Gastroesophageal sphincter (tissue), 3 donors: ENCODE measurements at regions not wholly inside any gene's neighbourhood (a gene's known extent, or its start where the extent isn't known, plus 50 kb on each side); places are given as distances from the start of the nearest gene placed in this dataset.

Experiments
- EP300 ChIP-seq: sonication (generic); formaldehyde crosslinking; IDR thresholded peaks from one replicate; pipeline ENCODE4 v1.6.1; 2017; ENCODE audit warnings: antibody characterized with exemption, mild to moderate bottlenecking
- TF ChIP-seq, protein P1 (sequence below), 4 experiments: fragments of 200-600 bp in 2 of 4; fragments of 450-650 bp in 2 of 4; sonication (generic) in 1 of 4; IDR thresholded peaks; one replicate each; pipeline ENCODE4 v1.5.1; 2017 to 2019; ENCODE audit warnings: antibody characterized with exemption in 4 of 4, mild to moderate bottlenecking in 2 of 4, moderate library complexity in 2 of 4

- TF ChIP-seq EP300: no peak
- TF ChIP-seq, protein P1, sequence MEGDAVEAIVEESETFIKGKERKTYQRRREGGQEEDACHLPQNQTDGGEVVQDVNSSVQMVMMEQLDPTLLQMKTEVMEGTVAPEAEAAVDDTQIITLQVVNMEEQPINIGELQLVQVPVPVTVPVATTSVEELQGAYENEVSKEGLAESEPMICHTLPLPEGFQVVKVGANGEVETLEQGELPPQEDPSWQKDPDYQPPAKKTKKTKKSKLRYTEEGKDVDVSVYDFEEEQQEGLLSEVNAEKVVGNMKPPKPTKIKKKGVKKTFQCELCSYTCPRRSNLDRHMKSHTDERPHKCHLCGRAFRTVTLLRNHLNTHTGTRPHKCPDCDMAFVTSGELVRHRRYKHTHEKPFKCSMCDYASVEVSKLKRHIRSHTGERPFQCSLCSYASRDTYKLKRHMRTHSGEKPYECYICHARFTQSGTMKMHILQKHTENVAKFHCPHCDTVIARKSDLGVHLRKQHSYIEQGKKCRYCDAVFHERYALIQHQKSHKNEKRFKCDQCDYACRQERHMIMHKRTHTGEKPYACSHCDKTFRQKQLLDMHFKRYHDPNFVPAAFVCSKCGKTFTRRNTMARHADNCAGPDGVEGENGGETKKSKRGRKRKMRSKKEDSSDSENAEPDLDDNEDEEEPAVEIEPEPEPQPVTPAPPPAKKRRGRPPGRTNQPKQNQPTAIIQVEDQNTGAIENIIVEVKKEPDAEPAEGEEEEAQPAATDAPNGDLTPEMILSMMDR (IDR thresholded peaks at IDR 0.05): no peak
Observed at GRCh38 chr15:62390791-62391640, 225.9 kb upstream of the C2CD4B start.
